ENCODE measurements at regions not wholly inside any gene's neighbourhood (a gene's known extent, or its start where the extent isn't known, plus 50 kb on each side); places are given as distances from the start of the nearest gene placed in this dataset.
"Not testable (repeated sequence)": the region's sequence is repeated elsewhere in the genome, so short reads cannot be mapped to it uniquely, and the experiment has no call there.

DNA sequence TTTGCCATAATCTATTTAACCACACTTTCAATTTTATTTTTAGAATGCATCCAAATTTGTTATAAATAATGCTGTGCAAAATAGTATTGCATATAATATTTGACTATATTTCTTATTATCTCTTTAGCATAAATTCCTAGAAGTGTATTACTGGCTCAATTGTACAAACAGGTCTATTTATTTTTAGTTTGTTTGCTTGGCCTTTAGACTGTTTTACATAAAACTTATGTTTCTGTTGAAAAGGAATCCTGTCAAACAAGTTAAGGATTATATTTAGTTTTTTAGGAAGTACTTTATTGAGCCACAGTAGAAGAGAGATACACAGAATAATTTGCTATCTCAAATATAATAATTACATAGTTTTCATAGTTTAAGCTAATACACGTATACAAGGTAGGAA, 413.8 kb downstream of the GBA3 start:
- no peak for DNase-seq (ENCODE audit: low spot score)

DNA sequence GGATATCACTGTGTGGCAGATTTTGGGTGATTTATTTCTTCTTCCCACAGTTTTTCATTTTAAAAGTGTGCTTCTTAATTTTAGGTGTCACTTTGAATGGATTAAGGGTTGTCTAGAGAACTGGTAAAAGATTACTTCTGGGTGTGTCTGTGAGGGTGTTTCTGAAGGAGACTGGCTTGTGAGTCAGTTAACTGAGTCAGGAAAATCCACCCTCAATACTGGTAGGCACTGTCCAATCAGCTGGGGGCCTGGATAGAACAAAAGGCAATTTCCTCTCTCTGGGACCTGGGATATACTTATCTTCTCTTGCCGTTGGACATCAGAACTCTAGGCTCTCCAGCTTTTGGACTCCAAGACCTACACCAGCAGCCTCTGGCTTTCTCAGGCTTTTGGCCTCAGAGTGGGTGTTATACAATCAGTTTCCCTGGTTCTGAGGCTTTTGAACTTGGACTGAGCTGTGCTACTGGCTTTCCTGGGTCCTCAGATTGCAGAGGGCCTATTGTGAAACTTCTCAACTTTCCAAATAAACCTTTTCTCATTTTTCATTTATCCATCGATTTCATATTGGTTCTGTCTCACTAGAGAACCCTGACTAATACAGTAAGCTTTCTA, 413.1 kb downstream of the GBA3 start:
- DNase-seq (ENCODE audit: low spot score): no peak

DNA sequence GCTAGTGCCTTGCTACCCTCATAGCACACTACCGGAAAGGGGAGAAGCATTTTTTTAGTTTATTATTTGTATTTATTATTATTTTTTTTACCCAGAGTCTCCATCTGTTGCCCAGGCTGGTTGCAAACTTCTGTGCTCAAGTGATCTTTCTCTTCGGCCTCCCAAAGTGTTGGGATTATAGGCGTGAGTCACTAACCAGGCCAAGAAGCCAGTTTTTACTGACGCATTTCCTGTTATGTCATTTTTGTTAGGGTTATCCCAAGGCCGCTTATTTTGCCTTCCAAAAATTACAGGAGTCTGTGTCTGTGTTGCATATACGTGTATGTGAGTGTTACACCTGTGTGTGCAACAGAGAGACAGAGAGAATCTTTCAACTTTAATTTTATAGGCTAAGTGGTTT, 404.5 kb downstream of the GBA3 start:
- no peak for DNase-seq (ENCODE audit: low spot score)

DNA sequence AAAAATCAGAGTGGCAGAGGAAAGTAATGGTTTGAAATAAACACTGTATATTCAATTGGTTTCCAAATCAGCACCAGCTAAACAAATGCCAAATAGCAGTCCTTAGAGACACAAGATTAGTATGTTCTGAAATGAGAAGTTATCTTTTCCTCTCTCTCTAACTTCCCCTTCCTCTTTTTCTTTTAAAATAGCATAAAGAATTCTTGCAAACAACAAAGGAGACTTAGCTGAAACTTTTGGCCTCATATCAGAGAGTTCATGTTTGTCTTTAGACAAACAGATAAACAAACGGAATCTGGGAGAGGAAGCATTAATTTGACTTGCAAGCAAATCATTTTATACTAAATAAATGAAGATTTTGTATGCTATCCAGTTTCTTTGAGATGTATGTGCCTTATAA, 399.0 kb downstream of the GBA3 start:
- no peak for DNase-seq (ENCODE audit: low spot score)

DNA sequence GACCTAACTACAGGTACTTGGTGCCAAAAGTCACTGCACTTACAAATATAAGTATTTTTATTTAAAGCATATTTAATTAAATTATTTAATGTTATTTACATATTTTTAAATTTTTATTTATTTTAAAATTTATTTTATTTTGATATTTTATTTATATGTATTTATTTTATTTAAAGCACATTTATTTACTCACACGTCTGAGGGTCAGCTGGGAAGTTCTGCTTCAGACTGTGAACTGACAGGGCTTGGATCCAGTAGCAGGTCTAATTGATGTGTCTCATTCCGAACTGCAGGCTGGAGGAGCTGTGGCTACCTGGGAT, 392.5 kb downstream of the GBA3 start:
- DNase-seq (ENCODE audit: low spot score): no peak

DNA sequence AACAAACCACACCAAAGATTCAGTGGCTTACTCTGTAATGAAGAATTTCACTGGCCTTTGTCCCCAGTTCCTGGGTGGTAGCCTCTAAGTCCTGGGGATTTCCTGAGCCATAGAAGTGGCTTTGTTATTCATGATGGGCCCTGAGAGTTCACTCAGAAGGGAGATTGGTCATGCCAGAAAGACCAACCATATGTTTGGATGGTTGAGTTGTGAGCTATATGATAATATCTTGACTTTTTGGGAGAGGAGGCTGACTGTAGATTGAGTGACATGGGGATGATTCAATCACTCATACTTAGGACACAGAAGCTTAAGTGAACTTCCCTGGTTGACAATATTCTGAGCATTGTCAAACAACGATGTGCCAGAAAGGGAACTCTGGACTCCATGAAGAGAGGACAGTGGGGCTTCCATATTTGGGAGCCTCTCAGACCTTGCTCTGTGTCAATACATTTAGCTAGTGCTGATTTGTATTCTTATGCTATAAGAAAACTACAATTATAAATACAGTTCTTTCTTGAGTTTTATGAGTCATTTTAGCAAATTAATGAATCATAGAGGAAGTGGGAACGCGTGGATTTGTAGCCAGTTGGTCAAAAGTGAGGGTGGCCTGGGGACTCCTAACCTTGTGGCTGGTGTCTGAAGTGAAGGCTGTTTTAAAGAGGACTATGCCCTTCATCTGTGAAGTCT, 392.0 kb downstream of the GBA3 start:
- no peak for DNase-seq (ENCODE audit: low spot score)

DNA sequence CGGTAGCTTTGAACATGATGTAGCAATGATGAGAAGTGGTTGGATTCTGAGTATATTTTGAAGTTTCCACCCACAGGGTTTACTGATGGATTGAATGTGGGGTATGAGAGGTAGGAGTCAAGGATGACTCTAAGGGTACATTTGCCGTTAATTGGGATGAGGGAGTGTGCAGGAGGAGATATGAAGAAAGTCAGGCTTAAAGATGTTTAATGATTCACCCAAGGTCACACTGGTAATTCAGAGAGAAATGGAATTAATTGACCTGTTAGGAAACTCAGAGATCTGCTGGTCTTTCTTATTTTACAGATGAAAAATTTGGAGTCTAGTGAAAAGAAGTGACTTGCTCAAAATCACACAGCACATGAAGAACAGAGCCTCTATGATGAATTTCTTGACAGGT, 390.7 kb downstream of the GBA3 start:
- no peak for DNase-seq (ENCODE audit: low spot score)

DNA sequence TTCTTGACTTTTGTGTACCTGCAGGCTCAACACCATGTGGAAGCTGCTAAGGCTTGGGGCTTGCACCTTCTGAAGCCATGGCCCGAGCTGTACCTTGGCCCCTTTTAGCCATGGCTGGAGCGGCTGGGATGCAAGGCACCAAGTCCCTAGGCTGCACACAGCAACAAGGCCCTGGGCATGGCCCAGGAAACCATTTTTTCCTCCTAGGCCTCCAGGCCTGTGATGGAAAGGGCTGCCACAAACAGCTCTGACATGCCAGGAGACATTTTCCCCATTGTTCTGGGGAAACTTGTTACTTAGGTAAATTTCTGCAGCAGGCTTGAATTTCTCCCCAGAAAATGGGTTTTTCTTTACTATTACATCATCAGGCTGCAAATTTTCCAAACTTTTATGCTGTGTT, 387.4 kb downstream of the GBA3 start:
- not testable (repeated sequence) for DNase-seq (ENCODE audit: low spot score)

DNA sequence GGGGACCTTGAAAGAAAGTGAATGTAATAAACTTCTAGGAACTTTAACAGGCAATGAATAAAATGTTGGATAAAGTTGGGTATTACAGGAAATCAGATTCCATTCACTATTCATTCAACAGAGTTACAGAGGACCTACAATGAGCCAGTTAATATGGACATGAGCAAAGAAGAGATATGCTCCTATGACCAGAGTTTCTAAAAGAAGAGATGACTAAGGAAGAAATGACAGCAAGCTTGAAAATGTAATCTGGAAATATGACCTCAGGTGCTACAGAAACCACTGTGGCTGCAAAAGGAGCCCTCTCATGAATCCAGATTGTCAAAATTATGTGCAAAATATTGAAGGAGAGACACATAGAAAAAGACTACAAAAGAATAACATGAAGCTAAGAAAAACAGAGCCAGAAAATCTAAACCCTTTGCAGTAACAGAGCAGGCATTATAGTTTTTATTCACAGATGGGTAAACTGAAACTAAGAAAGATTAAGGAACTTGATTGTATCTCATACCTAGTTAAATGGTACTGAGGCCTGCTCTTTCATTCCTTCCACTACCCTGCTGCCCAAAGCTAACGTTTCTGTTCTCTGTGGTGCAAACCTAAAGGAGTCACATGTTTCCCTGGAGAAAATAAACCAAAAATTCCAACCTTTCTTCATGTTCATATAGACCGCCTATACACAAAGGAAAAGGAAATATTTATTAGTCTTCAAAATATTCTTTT, 378.3 kb downstream of the GBA3 start:
- no peak for DNase-seq (ENCODE audit: low spot score)

DNA sequence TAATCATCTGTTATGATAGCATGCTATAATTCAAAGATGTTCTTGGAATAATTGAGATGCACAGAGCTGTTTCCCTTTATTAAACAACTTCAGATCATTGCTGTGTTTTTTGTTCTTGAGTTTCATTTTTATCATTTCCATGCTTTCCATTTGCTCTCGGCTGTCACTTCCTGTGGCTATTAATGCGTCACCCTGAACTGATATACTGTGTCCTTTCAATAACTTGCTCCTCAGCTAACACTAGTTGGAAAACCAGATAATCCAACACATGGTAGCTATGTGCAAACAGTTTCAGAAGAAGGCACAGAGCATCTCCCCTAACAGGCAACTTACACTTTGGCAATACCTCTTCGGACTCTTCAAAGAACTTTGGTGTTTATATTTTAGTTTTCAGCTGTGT, 376.0 kb downstream of the GBA3 start:
- DNase-seq (ENCODE audit: low spot score): no peak

DNA sequence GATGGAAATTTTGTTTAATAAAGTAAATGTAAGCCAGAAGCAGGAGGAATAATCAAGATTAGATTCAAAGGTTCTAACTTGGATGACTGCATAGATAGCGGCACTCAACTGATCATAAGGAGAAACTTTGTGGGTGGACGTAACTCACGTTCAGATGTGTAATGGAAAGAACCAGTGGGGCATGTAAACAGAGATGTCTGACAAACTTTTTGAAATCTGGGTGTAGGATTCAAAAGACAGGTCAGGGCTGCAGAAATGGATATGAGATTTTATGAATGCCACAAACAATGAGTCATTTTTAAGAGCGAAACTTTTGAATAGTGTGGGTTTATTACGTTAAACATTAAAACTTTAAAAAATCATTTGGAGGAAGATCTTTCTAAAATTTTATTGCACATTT, 375.6 kb downstream of the GBA3 start:
- no peak for DNase-seq (ENCODE audit: low spot score)

DNA sequence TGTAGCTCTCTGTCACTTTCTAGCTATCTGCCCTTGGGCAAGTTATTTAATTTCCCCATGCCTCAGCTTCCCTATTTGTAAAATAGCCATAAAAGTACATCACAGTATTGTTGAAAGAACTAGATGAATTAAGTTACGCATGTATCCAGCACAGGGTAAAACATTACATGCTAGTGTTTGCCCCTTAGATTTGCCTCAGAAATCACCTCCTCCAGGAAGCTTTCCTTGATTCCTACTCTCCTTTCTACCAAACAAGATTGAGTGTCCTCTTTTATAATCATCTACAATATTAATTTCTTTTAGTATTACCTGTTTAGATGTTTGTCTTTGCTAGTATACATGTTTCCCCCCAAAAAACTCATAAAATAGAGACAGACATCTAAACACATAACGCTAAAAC, 369.5 kb downstream of the GBA3 start:
- no peak for DNase-seq (ENCODE audit: low spot score)

DNA sequence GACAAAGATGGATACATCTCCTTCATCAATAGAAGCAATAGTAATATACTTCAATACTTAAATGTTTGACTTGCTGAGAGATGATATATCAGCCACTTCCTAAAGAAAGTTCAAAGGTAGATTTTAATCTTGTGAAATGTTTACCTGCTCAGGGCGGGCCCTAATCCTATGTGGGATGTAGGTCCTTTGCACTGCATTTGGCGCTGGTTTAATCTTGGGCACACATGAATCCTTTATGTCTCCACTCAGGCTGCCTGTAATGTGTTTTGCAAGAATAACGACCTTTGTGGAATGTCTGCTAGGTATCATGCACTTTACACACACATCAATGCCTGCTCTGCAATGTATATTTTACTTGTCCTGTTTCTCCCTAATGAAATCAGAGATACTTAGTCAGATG, 368.7 kb downstream of the GBA3 start:
- DNase-seq (ENCODE audit: low spot score): no peak

DNA sequence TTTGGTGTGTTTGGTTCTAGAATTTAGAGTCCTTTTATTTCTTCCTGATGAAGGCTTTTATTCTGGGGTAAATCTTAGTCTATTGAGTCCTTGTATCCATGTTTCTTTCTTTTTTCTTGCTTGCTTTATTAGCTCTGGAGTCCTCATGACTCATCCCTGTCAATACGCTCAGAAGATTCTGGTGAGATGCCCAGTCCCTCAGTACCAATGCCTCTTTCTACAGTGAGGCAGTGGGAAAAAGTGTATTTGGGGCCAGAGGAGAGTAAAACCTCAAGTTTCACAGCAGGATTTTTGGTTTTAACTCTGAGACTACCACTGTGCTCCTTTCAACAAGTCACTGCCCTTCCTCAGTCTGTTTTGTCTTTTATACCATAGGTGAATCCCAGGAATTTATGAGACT, 368.0 kb downstream of the GBA3 start:
- no peak for DNase-seq (ENCODE audit: low spot score)

DNA sequence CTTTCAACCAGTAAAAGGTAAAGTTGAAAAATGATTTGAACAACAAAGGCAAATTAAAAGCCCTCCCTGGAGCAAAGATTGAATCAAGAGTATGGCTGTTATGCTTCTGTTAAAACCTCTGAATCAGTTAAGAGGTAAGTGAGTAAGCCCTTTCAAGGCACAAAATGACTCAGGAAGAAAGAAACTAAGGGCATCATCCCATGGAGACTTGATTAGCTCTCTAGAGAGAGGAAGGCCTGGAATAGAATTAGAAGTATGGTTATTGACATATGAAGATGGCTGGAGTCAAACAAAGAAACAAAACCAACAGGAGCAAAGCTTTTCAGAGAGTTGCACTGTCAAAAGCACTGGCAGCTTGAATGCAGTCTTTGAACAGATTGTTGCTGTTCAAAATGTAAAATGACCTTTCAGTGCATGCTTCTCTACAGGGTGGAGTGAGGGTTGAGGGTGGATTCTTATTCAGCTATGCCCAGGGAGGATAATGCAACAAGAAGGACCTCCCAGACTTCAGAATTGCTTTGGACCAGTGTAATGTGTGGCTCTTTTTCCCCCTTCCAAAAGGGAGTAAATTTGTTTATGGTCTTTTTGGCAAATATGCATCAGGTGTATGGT, 365.5 kb downstream of the GBA3 start:
- no peak for DNase-seq (ENCODE audit: low spot score)

DNA sequence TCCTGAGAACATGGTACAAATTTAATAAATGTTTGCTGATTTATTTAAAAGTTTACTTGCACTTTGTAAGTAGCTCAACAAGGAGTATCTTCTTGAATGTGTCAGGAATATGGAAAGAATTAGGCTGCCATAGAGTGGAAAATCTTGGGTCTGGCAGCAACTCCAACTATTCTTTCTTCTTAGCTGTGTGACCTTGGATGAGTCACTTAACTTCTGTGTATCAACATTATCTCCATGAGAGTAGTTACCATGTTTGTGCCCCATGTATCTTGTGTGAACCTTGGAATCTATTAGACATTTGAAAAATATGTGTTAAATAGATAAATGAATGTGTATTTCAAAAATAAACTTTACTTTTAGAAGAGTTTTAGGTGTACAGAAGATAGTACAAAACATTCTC, 348.8 kb downstream of the GBA3 start:
- DNase-seq (ENCODE audit: low spot score): no peak

DNA sequence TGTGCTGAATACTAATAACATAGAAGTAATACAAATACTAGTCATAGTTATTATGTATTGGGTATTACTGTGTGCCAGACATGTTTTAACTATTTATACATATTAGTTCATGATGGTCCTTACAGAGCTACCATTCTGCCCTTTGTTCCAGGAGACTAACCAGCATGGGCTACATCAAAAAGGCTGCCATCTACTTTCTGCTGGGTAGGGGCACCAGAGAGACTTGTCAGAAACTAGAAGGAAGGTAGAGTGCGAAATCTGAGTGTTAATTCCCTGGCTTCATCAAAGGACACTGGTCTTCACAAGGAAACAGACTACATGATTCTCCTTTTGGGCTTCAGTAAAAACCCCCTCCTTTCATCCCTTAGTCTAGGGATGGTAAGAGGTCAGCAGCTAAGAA, 347.8 kb downstream of the GBA3 start:
- DNase-seq (ENCODE audit: low spot score): no peak

DNA sequence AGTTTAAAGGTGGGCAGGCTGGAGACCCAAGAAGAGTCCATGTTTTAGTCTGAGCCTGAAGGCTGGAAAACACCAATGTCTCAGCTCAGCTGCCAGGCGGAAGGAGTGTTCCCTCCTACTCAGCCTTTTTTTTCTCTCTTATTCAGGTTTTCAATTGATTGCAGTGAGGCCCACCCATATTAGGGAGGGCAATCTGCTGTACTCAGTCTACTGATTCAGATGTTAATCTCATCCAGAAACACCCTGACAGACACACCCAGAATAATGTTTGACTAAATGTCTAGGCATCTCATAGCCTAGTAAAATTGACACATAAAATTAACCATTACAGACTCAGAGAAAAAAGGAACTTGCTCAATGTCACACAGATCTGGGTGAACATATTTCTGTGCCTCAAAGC, 347.1 kb downstream of the GBA3 start:
- no peak for DNase-seq (ENCODE audit: low spot score)

DNA sequence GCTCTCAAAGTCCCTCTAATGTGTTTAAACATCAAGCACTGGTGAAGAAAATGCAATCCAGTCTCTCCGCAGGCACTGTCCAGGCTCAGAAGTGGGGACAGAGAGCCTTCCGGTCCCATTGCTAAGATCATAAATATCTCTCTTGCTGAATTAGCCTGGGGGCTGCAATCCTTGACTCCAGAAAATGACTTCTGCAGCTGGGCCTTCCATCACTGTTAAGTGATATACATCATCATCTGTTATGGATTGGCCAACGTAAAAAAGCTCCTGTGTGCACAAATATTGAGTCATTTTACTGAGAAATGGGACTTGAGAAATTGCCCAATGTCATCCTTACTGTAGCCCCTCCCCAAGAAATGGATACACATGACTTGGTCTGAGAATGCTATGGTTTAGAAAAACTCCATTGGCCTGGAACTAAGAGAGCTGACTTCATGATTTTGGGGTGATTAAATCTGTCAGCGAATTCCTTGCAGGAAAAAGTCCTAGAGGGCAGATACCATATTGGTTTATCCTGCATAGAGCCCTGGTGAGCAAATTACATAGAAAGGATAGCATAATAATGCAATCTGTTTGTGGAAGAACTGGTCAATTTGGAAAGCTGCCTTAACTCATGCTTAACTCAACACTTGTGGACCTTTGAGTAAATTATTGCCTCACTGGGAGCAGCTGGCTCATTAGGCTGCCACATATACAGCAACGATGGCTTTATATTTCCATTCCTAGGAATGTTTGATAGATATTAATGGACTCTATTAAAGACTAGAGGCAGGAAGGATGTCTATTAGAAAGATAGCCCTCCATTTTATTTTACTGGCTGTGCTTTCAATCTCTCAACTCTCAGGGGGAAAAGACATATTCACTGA, 346.1 kb downstream of the GBA3 start:
- no peak for DNase-seq (ENCODE audit: low spot score)

DNA sequence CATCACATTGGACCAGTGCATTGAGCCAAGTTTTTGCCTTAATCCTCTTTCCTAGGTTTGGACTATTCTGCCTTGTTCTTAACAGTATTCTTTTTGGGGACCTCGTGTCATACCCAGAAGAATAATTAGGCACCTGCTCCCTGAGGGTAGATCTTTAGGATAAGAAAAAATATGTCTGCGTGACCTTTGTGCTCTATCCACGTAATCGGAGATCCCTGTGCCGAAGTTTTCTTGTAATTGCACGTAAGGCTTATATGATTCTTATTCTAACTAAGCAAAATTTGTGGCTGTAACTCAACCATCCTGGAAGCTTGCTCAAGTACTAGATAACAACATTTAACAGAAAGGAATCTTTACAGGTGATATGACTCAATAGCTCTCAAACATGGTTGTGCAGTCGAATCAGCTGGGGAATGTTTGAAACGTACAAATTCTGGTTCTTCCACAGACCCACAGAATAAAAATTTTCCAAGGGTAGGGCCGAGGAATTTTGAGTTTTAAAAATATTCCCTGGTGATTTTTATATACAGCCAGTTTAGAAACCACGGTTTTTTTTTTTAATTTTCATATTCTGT, 344.3 kb downstream of the GBA3 start:
- no peak for DNase-seq (ENCODE audit: low spot score)

DNA sequence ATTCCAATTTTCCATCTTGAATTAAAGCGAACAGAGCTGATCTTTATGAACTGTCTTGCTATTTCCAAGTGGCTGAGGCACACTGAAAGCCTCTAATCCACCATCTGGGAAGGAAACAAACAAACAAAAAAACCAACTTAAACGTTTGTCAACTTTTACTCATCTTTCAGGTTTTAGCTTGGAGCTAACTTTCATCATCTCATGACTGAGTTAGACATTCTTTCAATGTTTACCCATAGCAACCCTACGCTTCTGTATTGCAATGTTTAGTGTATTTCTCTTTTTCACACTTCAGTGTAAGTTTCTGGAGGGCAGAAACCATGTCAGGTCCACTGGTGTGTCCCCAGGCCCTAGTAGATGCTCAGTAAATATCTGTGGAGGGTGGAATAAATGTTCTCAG, 343.8 kb downstream of the GBA3 start:
- DNase-seq (ENCODE audit: low spot score): no peak
